ENCODE measurements at regions not wholly inside any gene's neighbourhood (a gene's known extent, or its start where the extent isn't known, plus 50 kb on each side); places are given as distances from the start of the nearest gene placed in this dataset.
A peak's percentile ranks its signal among the peaks of the same experiment; 100 is the strongest.

GRCh38 chr6:140980265-140980887, 1152.3 kb upstream of the GJE1 start:
- Histone ChIP-seq H3K9me3 (no peaks in the 10 kb centered on the region), H3K4me3 (peak overlapping the region in 1 of 4 donors; percentile 18), H3K27me3 (no peaks in the 10 kb centered on the region), H3K27ac (peak overlapping the region; percentile 6 to 61 (median 39)), H3K36me3 (no peaks in the 10 kb centered on the region), H3K4me1 (peaks cover 16 to 21% of the 10 kb centered on the region in 2 donors)
- in situ Hi-C loops (cut with MboI; ENCODE audit: low sequenced_read_pairs in 4 of 4): no loop called here
- TF ChIP-seq POLR2A (IDR thresholded peaks at IDR 0.05): no peak
- TF ChIP-seq CTCF (IDR thresholded peaks at IDR 0.05 in 4 of 5, conservative IDR thresholded peaks at IDR 0.05 in 1 of 5): no peak
- intact Hi-C loops (cut with DNase I; ENCODE audit: low total_unique reads): no loop called here
- DNase-seq (no peak), ATAC-seq (no peak)

GRCh38 chr6:140979642-140980091, 1153.1 kb upstream of the GJE1 start:
- H3K36me3 ChIP-seq: no peaks in the 10 kb centered on the region
- peak overlapping the region in 1 of 4 donors; percentile 18 for H3K4me3 ChIP-seq
- H3K9me3 ChIP-seq: no peaks in the 10 kb centered on the region
- in situ Hi-C loops (cut with MboI; ENCODE audit: low sequenced_read_pairs in 4 of 4) (no loop called here), intact Hi-C loops (cut with DNase I; ENCODE audit: low total_unique reads) (no loop called here)
- H3K4me1 ChIP-seq: peaks cover 15 to 21% of the 10 kb centered on the region in 2 donors
- DNase-seq (peak; percentile 37 to 42), ATAC-seq (peak; percentile 90 to 92)
- H3K27ac ChIP-seq: peak overlapping the region; percentile 6 to 61 (median 39)
- no peaks in the 10 kb centered on the region for H3K27me3 ChIP-seq
- no peak for TF ChIP-seq CTCF (IDR thresholded peaks at IDR 0.05 in 4 of 5, conservative IDR thresholded peaks at IDR 0.05 in 1 of 5)
- TF ChIP-seq POLR2A (IDR thresholded peaks at IDR 0.05): no peak

GRCh38 chr6:140977403-140977802, 1155.3 kb upstream of the GJE1 start:
- DNase-seq: no peak
- intact Hi-C loops (cut with DNase I; ENCODE audit: low total_unique reads) (no loop called here), in situ Hi-C loops (cut with MboI; ENCODE audit: low sequenced_read_pairs in 4 of 4) (no loop called here)
- no peak for TF ChIP-seq CTCF (IDR thresholded peaks at IDR 0.05 in 4 of 5, conservative IDR thresholded peaks at IDR 0.05 in 1 of 5)
- TF ChIP-seq POLR2A (IDR thresholded peaks at IDR 0.05): no peak
- Histone ChIP-seq H3K9me3 (no peaks in the 10 kb centered on the region), H3K27me3 (no peaks in the 10 kb centered on the region), H3K36me3 (no peaks in the 10 kb centered on the region), H3K4me3 (no peak overlapping the region), H3K4me1 (peaks cover 15 to 21% of the 10 kb centered on the region in 2 donors), H3K27ac (no peak overlapping the region)
- no peak for ATAC-seq

- Histone ChIP-seq H3K27ac (no peak overlapping the region), H3K27me3 (no peaks in the 10 kb centered on the region), H3K4me3 (no peak overlapping the region), H3K9me3 (no peaks in the 10 kb centered on the region), H3K4me1 (peaks cover 15 to 21% of the 10 kb centered on the region in 2 donors), H3K36me3 (no peaks in the 10 kb centered on the region)
- intact Hi-C loops (cut with DNase I; ENCODE audit: low total_unique reads) (no loop called here), in situ Hi-C loops (cut with MboI; ENCODE audit: low sequenced_read_pairs in 4 of 4) (no loop called here)
- ATAC-seq: no peak
- TF ChIP-seq POLR2A (IDR thresholded peaks at IDR 0.05) (no peak), CTCF (IDR thresholded peaks at IDR 0.05 in 4 of 5, conservative IDR thresholded peaks at IDR 0.05 in 1 of 5) (no peak)
- DNase-seq: no peak
These were observed 1155.9 kb upstream of the GJE1 start for GRCh38 chr6:140976806-140977205.

GRCh38 chr6:140970485-140970884, 1162.2 kb upstream of the GJE1 start:
- Histone ChIP-seq H3K4me3 (no peak overlapping the region), H3K4me1 (no peaks in the 10 kb centered on the region), H3K27ac (no peak overlapping the region), H3K36me3 (no peaks in the 10 kb centered on the region), H3K9me3 (no peaks in the 10 kb centered on the region), H3K27me3 (no peaks in the 10 kb centered on the region)
- no peak for TF ChIP-seq CTCF (IDR thresholded peaks at IDR 0.05 in 4 of 5, conservative IDR thresholded peaks at IDR 0.05 in 1 of 5)
- no peak for TF ChIP-seq POLR2A (IDR thresholded peaks at IDR 0.05)
- DNase-seq (no peak), ATAC-seq (no peak)
- in situ Hi-C loops (cut with MboI; ENCODE audit: low sequenced_read_pairs in 4 of 4) (no loop called here), intact Hi-C loops (cut with DNase I; ENCODE audit: low total_unique reads) (no loop called here)
